Neural cell (in vitro differentiated cells): ENCODE measurements at regions not wholly inside any gene's neighbourhood (a gene's known extent, or its start where the extent isn't known, plus 50 kb on each side); places are given as distances from the start of the nearest gene placed in this dataset.

Source experiments
- H2AFZ ChIP-seq: fragments of 200-600, 300-800 bp; sonication (generic), shearing (Covaris generic); 2 replicates; pipeline ENCODE4 v1.6.0; 2014; ENCODE audit warnings: low read depth, mild to moderate bottlenecking, antibody characterized with exemption, low read length, moderate library complexity
- H3F3A ChIP-seq: fragments of 200-600 bp; shearing (Covaris generic); 2 replicates; pipeline ENCODE4 v1.6.1; 2016; ENCODE audit warnings: mild to moderate bottlenecking, moderate library complexity, mixed read lengths, antibody characterized with exemption, low read length; ENCODE audit not compliant: insufficient read depth, poor library complexity, severe bottlenecking
- H3K27ac ChIP-seq: fragments of 200-600, 300-800 bp; sonication (generic), shearing (Covaris generic); 2 replicates; pipeline ENCODE4 v1.5.1; 2014; ENCODE audit warnings: mild to moderate bottlenecking, low read length, moderate library complexity
- H3K27me3 ChIP-seq: fragments of 300-800, 200-600 bp; sonication (generic), shearing (Covaris generic); 2 replicates; pipeline ENCODE4 v1.6.0; 2014; ENCODE audit warnings: mild to moderate bottlenecking, low read depth, low read length, moderate library complexity; ENCODE audit not compliant: insufficient read depth
- H3K36me3 ChIP-seq: fragments of 300-800, 200-600 bp; sonication (generic), shearing (Covaris generic); 2 replicates; pipeline ENCODE4 v1.5.1; 2014; ENCODE audit warnings: mild to moderate bottlenecking, antibody characterized with exemption, low read length, moderate library complexity; ENCODE audit not compliant: insufficient read depth
- H3K4me2 ChIP-seq: fragments of 300-800, 200-600 bp; sonication (generic), shearing (Covaris generic); 2 replicates; pipeline ENCODE4 v1.6.0; 2014; ENCODE audit warnings: mild to moderate bottlenecking, low read length
- H3K4me3 ChIP-seq: fragments of 300-800, 200-600 bp; sonication (generic), shearing (Covaris generic); 2 replicates; pipeline ENCODE4 v1.5.1; 2014; ENCODE audit warnings: mild to moderate bottlenecking, low read length, moderate library complexity
- H3K79me2 ChIP-seq: fragments of 200-600 bp; shearing (Covaris generic); replicated peaks from 2 replicates; pipeline ENCODE4 v1.6.0; 2014; ENCODE audit warnings: mild to moderate bottlenecking, low read length, moderate library complexity; ENCODE audit not compliant: insufficient read depth
- H3K9ac ChIP-seq: fragments of 300-800, 200-600 bp; sonication (generic), shearing (Covaris generic); 2 replicates; pipeline ENCODE4 v1.6.1; 2016; ENCODE audit warnings: mild to moderate bottlenecking, low read length, mixed read lengths
- H3K9me2 ChIP-seq: fragments of 200-600 bp; shearing (Covaris generic); 2 replicates; pipeline ENCODE4 v1.6.1; 2016; ENCODE audit warnings: mild to moderate bottlenecking, low read length, mixed read lengths; ENCODE audit not compliant: insufficient read depth
- H3K9me3 ChIP-seq: fragments of 200-600, 300-800 bp; sonication (generic), shearing (Covaris generic); 2 replicates; pipeline ENCODE4 v1.6.1; 2016; ENCODE audit warnings: mild to moderate bottlenecking, mixed run types, low read length, moderate library complexity, mixed read lengths
- H4K20me1 ChIP-seq: fragments of 200-600 bp; shearing (Covaris generic); 2 replicates; pipeline ENCODE4 v1.6.1; 2016; ENCODE audit warnings: mild to moderate bottlenecking, mixed run types; ENCODE audit not compliant: insufficient read depth
- EP300 ChIP-seq: fragments of 450-650 bp; conservative IDR thresholded peaks from 2 replicates; pipeline ENCODE4 v1.6.1; 2014; ENCODE audit warnings: antibody characterized with exemption, mild to moderate bottlenecking, moderate library complexity; ENCODE audit not compliant: poor library complexity, severe bottlenecking
- EZH2 ChIP-seq: fragments of 200-600, 300-800 bp; shearing (Covaris generic), sonication (generic); IDR thresholded peaks from 2 replicates; pipeline ENCODE4 v1.6.1; 2014; ENCODE audit warnings: antibody characterized with exemption, low read length, borderline replicate concordance, mild to moderate bottlenecking; ENCODE audit not compliant: insufficient read depth, poor library complexity, severe bottlenecking
- MXI1 ChIP-seq: fragments of 450-650 bp; conservative IDR thresholded peaks from 2 replicates; pipeline ENCODE4 v1.6.1; 2014; ENCODE audit warnings: antibody characterized with exemption, mild to moderate bottlenecking; ENCODE audit not compliant: poor library complexity, severe bottlenecking
- POLR2AphosphoS5 ChIP-seq: IDR thresholded peaks from 2 replicates; pipeline ENCODE4 v1.6.1; 2012
- RAD21 ChIP-seq: fragments of 450-650 bp; conservative IDR thresholded peaks from 2 replicates; pipeline ENCODE4 v1.6.1; 2014; ENCODE audit warnings: antibody characterized with exemption, mild to moderate bottlenecking, moderate library complexity
- SMC3 ChIP-seq: fragments of 450-650 bp; conservative IDR thresholded peaks from 2 replicates; pipeline ENCODE4 v1.6.1; 2014; ENCODE audit warnings: antibody characterized with exemption, mild to moderate bottlenecking, moderate library complexity; ENCODE audit not compliant: poor library complexity
- TAF1 ChIP-seq: IDR thresholded peaks from 2 replicates; pipeline ENCODE4 v1.6.1; 2012; ENCODE audit warnings: low read depth
- TF ChIP-seq, protein P1 (sequence below): IDR thresholded peaks from 2 replicates; pipeline ENCODE4 v1.6.1; 2012; ENCODE audit warnings: borderline replicate concordance
- TF ChIP-seq, protein P2 (sequence below): fragments of 450-650 bp; IDR thresholded peaks from 2 replicates; pipeline ENCODE4 v1.5.1; 2014; ENCODE audit warnings: antibody characterized with exemption, mild to moderate bottlenecking, moderate library complexity; ENCODE audit not compliant: poor library complexity, severe bottlenecking

DNA sequence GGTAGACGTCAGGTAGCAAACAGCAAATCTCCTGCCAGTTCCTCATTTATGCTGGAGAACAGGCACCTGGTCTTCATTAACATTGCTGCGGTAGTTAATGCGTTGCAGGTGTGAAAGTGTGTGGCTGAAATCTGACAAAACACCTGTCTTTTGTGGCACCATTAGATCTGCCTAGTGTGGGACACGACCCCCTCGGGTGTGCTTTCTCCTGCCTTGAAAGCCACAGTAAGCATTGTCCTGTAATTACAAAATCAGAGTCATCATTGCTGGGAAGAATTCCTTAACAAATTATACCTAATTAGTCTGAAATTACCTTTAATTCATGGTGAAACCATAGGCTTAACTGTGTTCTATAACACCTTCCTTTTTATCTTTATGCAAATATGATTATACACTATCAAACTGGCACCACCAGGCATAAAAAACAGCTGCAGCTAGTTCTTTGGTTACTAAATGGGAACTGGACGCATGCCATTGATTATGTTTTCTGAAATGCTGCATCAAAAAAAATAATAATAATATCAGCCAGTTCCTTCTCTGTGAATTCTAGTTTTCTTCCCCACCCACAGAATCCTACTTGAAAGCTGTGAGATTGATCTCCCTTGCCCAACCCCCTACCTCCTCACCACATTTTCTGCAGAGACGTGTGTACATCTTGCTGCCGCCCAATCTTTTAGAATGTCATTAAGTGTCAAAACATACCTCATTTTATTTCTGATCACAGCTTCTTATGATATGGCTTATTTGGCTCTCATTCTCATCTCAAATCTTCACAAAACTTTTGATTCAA, 374.0 kb downstream of the NFIB start:
- H3K9ac ChIP-seq: no peak overlapping the region
- H3K27ac ChIP-seq: no peak overlapping the region
- no peaks in the 10 kb centered on the region for H3F3A ChIP-seq
- H2AFZ ChIP-seq: no peak overlapping the region
- TF ChIP-seq EP300 (peak; percentile 27), TAF1 (no peak)
- no peaks in the 10 kb centered on the region for H3K27me3 ChIP-seq
- no peak overlapping the region for H3K4me2 ChIP-seq
- no peaks in the 10 kb centered on the region for H4K20me1 ChIP-seq
- no peaks in the 10 kb centered on the region for H3K9me2 ChIP-seq
- H3K36me3 ChIP-seq: no peaks in the 10 kb centered on the region
- no peaks in the 10 kb centered on the region for H3K9me3 ChIP-seq
- H3K4me3 ChIP-seq: no peak overlapping the region
- H3K79me2 ChIP-seq: no peaks in the 10 kb centered on the region

DNA sequence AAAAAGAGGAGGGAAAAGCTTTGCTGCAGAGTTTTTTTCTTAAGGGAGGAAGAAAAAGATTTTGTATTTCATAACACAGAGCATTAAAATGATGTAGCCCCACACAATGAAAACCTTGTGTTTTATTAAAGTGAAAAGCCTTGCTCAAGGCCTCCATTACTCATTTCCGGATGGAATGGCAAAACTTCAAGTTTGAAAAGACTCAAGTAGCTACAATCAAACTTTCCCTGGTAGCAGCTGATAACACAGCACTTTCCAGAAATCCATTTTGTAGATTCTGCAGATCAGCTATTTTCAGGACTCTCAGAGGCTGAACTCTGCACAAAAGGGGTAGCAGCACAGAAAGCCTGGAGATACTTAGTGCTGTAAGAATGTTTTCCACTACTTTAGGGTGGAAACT, 374.8 kb downstream of the NFIB start:
- Histone ChIP-seq H3K9me2 (no peaks in the 10 kb centered on the region), H3K36me3 (no peaks in the 10 kb centered on the region), H3K27me3 (no peaks in the 10 kb centered on the region), H3K9ac (no peak overlapping the region), H3K4me3 (no peak overlapping the region), H3F3A (no peaks in the 10 kb centered on the region), H3K79me2 (no peaks in the 10 kb centered on the region), H3K4me2 (no peak overlapping the region), H3K9me3 (no peaks in the 10 kb centered on the region), H2AFZ (no peak overlapping the region), H4K20me1 (no peaks in the 10 kb centered on the region), H3K27ac (no peak overlapping the region)
- TF ChIP-seq RAD21: no peak
- TF ChIP-seq EZH2: no peak
- TF ChIP-seq, protein P1, sequence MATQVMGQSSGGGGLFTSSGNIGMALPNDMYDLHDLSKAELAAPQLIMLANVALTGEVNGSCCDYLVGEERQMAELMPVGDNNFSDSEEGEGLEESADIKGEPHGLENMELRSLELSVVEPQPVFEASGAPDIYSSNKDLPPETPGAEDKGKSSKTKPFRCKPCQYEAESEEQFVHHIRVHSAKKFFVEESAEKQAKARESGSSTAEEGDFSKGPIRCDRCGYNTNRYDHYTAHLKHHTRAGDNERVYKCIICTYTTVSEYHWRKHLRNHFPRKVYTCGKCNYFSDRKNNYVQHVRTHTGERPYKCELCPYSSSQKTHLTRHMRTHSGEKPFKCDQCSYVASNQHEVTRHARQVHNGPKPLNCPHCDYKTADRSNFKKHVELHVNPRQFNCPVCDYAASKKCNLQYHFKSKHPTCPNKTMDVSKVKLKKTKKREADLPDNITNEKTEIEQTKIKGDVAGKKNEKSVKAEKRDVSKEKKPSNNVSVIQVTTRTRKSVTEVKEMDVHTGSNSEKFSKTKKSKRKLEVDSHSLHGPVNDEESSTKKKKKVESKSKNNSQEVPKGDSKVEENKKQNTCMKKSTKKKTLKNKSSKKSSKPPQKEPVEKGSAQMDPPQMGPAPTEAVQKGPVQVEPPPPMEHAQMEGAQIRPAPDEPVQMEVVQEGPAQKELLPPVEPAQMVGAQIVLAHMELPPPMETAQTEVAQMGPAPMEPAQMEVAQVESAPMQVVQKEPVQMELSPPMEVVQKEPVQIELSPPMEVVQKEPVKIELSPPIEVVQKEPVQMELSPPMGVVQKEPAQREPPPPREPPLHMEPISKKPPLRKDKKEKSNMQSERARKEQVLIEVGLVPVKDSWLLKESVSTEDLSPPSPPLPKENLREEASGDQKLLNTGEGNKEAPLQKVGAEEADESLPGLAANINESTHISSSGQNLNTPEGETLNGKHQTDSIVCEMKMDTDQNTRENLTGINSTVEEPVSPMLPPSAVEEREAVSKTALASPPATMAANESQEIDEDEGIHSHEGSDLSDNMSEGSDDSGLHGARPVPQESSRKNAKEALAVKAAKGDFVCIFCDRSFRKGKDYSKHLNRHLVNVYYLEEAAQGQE: no peak
- TF ChIP-seq TAF1: no peak
- TF ChIP-seq MXI1: no peak
- no peak for TF ChIP-seq POLR2AphosphoS5

DNA sequence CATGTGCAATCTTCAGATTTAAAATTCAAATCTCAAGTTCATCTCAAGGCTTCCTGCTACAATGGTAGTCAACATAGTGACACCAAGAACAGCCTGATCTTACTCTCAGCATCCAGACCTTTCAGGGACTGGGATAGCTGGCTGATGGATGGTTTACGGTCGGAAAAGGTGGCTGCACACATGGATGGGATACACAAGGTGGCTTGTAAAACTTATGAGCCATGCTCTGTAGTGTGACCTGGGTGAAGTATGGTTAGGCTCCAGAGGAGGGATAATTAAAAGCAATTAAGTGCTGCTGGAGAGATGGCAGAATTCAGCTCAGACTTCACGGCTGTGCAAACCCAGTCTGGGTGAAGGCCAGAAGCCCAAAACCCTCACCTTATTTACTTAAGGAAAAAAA, 379.5 kb downstream of the NFIB start:
- Histone ChIP-seq H3K4me2 (no peak overlapping the region), H2AFZ (no peak overlapping the region), H4K20me1 (no peaks in the 10 kb centered on the region), H3K9me3 (no peaks in the 10 kb centered on the region), H3K27ac (no peak overlapping the region), H3K9me2 (no peaks in the 10 kb centered on the region), H3K9ac (no peak overlapping the region), H3K4me3 (no peak overlapping the region), H3K36me3 (no peaks in the 10 kb centered on the region), H3F3A (no peaks in the 10 kb centered on the region), H3K27me3 (no peaks in the 10 kb centered on the region), H3K79me2 (no peaks in the 10 kb centered on the region)
- TF ChIP-seq RAD21: no peak
- TF ChIP-seq, protein P2, sequence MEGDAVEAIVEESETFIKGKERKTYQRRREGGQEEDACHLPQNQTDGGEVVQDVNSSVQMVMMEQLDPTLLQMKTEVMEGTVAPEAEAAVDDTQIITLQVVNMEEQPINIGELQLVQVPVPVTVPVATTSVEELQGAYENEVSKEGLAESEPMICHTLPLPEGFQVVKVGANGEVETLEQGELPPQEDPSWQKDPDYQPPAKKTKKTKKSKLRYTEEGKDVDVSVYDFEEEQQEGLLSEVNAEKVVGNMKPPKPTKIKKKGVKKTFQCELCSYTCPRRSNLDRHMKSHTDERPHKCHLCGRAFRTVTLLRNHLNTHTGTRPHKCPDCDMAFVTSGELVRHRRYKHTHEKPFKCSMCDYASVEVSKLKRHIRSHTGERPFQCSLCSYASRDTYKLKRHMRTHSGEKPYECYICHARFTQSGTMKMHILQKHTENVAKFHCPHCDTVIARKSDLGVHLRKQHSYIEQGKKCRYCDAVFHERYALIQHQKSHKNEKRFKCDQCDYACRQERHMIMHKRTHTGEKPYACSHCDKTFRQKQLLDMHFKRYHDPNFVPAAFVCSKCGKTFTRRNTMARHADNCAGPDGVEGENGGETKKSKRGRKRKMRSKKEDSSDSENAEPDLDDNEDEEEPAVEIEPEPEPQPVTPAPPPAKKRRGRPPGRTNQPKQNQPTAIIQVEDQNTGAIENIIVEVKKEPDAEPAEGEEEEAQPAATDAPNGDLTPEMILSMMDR: no peak
- no peak for TF ChIP-seq EP300
- TF ChIP-seq SMC3: no peak
- no peak for TF ChIP-seq POLR2AphosphoS5
- TF ChIP-seq MXI1: no peak
- TF ChIP-seq EZH2: no peak
- no peak for TF ChIP-seq TAF1
- TF ChIP-seq, protein P1: no peak
